ENCODE measurements at regions not wholly inside any gene's neighbourhood (a gene's known extent, or its start where the extent isn't known, plus 50 kb on each side); places are given as distances from the start of the nearest gene placed in this dataset.

DNA sequence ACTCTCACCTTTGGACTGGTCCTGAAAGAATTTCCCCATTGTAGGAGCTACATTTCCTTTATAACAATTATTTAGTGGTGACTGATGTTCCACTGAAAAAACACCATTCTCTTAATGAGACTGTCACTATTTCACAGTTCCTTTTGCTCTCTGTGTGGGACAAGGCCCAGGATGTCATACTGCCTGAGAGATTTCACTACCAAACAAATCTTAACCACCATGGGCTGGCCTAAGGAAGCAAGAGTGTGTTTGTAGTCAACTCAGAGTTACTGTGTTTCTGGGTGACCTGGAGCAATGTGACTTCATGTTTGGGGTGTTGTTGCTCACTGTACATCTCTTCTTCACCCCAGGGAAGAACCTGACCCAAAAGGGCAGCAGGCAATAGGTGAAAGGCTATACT is 50.1 kb upstream of the ZNF608 start:
- in situ Hi-C loops (cut with MboI; ENCODE audit: low sequenced_read_pairs, unreplicated experiment), result no loop called here
- TF ChIP-seq, protein P1, sequence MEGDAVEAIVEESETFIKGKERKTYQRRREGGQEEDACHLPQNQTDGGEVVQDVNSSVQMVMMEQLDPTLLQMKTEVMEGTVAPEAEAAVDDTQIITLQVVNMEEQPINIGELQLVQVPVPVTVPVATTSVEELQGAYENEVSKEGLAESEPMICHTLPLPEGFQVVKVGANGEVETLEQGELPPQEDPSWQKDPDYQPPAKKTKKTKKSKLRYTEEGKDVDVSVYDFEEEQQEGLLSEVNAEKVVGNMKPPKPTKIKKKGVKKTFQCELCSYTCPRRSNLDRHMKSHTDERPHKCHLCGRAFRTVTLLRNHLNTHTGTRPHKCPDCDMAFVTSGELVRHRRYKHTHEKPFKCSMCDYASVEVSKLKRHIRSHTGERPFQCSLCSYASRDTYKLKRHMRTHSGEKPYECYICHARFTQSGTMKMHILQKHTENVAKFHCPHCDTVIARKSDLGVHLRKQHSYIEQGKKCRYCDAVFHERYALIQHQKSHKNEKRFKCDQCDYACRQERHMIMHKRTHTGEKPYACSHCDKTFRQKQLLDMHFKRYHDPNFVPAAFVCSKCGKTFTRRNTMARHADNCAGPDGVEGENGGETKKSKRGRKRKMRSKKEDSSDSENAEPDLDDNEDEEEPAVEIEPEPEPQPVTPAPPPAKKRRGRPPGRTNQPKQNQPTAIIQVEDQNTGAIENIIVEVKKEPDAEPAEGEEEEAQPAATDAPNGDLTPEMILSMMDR (IDR thresholded peaks at IDR 0.05; ENCODE audit: borderline replicate concordance, control extremely low read depth, extremely low read depth, insufficient read depth, missing control alignments), result no peak
- peak; percentile 40 for DNase-seq (ENCODE audit: low spot score)

DNA sequence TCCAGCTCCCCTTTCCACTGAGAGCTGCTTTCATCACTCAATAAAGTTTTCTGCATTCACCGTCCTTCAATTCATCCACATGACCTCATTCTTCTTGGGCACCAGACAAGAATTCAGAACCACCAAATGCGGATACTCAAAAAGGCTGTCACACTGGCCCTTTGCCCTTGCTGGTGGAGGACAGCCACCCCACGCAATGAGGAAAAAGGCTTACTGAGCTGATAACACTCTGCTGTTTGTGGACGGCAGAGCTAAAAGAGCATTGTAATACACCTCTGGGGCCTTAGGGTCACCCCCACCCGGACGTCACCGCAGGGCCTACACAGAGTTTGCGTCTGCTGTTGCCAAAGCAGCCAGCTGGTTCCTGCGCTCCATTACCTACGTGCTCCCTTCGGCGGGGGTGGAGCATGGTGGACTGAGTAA is 51.2 kb upstream of the ZNF608 start:
- DNase-seq (ENCODE audit: low spot score), result no peak
- in situ Hi-C loops (cut with MboI; ENCODE audit: low sequenced_read_pairs, unreplicated experiment), result no loop called here
- TF ChIP-seq, protein P1 (IDR thresholded peaks at IDR 0.05; ENCODE audit: borderline replicate concordance, control extremely low read depth, extremely low read depth, insufficient read depth, missing control alignments), result no peak

DNA sequence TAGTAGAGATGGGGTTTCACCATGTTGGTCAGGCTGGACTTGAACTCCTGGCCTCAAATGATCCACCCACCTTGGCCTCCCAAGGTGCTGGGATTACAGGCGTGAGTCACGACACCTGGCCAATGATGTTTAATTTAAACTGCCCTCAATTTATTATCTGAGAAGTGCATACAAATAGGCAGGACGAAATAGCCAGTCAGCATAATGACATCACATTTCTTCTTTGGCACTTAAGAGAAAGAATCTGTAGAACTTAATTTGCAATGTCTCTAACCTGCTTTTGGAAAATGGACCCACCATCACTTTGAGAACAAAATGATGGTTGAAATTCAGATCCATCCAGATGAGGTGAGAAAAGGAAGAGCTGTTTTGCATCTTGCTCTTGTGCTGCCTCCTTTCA is 52.5 kb upstream of the ZNF608 start:
- in situ Hi-C loops (cut with MboI; ENCODE audit: low sequenced_read_pairs, unreplicated experiment), result no loop called here
- no peak for DNase-seq (ENCODE audit: low spot score)
- TF ChIP-seq, protein P1 (IDR thresholded peaks at IDR 0.05; ENCODE audit: borderline replicate concordance, control extremely low read depth, extremely low read depth, insufficient read depth, missing control alignments), result no peak

DNA sequence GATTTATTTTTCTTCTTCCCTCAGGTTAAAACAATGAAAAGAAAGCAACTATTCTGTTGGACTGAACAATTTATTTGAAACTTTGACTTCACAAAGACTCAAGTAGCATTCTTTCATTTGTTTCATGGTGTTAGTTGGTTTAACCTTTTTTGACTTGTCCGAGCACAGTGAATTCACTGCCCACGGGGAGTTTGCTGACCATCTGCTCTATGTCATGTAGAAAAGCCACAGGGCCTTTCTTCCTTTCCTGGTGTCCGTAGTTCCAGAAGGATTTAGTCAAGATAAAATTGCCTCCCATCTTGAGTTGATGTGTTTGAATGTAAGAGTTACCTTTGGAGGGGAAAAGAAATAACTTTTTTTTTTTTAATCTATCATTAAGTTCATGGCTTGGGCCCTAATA is 55.1 kb upstream of the ZNF608 start:
- in situ Hi-C loops (cut with MboI; ENCODE audit: low sequenced_read_pairs, unreplicated experiment), result no loop called here
- TF ChIP-seq, protein P1 (IDR thresholded peaks at IDR 0.05; ENCODE audit: borderline replicate concordance, control extremely low read depth, extremely low read depth, insufficient read depth, missing control alignments), result no peak
- DNase-seq (ENCODE audit: low spot score), result no peak

DNA sequence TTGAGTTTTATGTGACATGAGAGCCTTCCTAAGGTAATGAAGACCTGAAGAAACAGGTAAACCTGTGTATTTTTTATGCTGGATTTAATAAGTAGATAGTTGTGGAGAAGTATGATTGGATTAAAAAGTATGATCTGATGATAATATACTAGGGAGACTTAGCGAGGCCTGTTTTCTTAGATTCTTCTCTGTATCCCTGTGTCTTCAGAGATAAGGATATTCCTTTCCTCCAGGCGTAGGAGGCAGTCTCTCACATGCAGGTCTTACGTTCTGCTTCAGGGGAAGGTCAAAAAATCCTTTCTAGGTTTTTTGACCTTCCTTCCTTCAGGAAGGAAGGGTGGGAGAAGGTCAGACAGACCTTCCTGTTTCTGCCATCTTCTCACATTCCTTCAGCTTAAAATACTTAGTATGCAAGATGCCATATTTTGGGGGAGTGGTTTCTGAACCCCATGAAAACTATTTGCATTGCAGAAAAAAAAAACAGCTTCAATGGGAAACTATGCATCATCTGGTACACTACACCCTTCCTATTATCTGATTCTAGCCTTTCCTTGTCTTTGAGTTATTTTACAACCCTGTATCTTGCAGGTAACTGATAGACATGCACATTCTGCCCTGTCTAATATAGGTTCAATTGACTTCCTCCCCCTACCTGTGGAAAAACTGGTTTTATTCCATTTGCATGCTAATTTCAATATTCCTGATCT is 57.3 kb upstream of the ZNF608 start:
- no peak for DNase-seq (ENCODE audit: low spot score)
- TF ChIP-seq, protein P1 (IDR thresholded peaks at IDR 0.05; ENCODE audit: borderline replicate concordance, control extremely low read depth, extremely low read depth, insufficient read depth, missing control alignments), result no peak
- in situ Hi-C loops (cut with MboI; ENCODE audit: low sequenced_read_pairs, unreplicated experiment), result no loop called here

DNA sequence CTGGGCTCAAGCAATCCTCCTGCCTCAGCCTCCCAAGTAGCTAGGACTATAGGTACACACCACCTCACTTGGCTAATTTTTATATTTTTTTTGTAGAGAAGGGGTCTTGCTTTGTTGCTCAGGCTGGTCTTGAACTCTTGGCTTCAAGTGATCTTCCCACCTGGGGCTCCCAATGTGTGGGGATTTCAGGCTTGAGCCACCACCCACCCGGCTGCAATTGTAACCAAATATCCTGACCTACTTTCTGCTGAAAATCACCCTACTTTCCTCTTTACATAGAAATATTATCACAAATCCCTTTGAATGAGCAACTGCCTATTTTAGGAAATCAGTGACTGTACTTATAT is 59.6 kb upstream of the ZNF608 start:
- no peak for DNase-seq (ENCODE audit: low spot score)
- in situ Hi-C loops (cut with MboI; ENCODE audit: low sequenced_read_pairs, unreplicated experiment), result no loop called here
- TF ChIP-seq, protein P1 (IDR thresholded peaks at IDR 0.05; ENCODE audit: borderline replicate concordance, control extremely low read depth, extremely low read depth, insufficient read depth, missing control alignments), result no peak

Data from GM13976 (cell line).